K562 (cell line): ENCODE measurements at regions not wholly inside any gene's neighbourhood (a gene's known extent, or its start where the extent isn't known, plus 50 kb on each side); places are given as distances from the start of the nearest gene placed in this dataset.
"Not testable (repeated sequence)": the region's sequence is repeated elsewhere in the genome, so short reads cannot be mapped to it uniquely, and the experiment has no call there.

Experiments
- ATAC-seq: fragments of 200-7000 bp; cut with Tn5 transposase; 3 replicates; pipeline ENCODE4 v1.9.1; 2020; ENCODE audit warnings: moderate library complexity
- BruUV-seq: library from RNA; stranded (reverse); fragments of 400-500 nt; replicated peaks from 2 replicates; lab custom pipeline; 2021; lab: Mats Ljungman, UMichigan
- CTCF ChIA-PET: fragments of 300-600 bp; formaldehyde crosslinking; extraction: SDS; loops from one replicate; lab custom pipeline; 2021; ENCODE audit warnings: low intra/inter-chr PET ratio; lab: Yijun Ruan, JAX
- POLR2A ChIA-PET: fragments of 300-600, 350-650 bp; sonication (Branson Sonifier 250); formaldehyde crosslinking; extraction: SDS; loops from one replicate; lab custom pipeline; 2021; ENCODE audit warnings: antibody characterized with exemption, inconsistent platforms; lab: Yijun Ruan, JAX
- DNase-seq, 4 experiments: peaks; one replicate each; pipeline versions ENCODE4 v3.0.0 to v3.0.0-alpha.2; 2011 to 2018; ENCODE audit warnings: low spot score in 3 of 4, mixed read lengths in 3 of 4; ENCODE audit errors: extremely low read depth in 1 of 4
- FAIRE-seq: peaks from 2 replicates; lab custom pipeline; 2011; peaks lifted over from hg19 to GRCh38; lab: Jason Lieb, UNC
- H2AFZ ChIP-seq: 2 replicates; pipeline ENCODE4 v1.6.0; 2011; ENCODE audit warnings: low read depth, low read length, control low read depth, inconsistent platforms
- H3K27ac ChIP-seq: fragments of 200-600 bp; 3 replicates; pipeline ENCODE4 v1.8.0; 2011; ENCODE audit warnings: low read depth, mild to moderate bottlenecking, control low read depth, inconsistent platforms, low read length, moderate library complexity, mixed read lengths; ENCODE audit errors: extremely low read depth
- H3K27me3 ChIP-seq, 2 experiments: fragments of 300-600 bp in 1 of 2; 2 replicates in 1 of 2; 3 replicates in 1 of 2; pipeline versions ENCODE4 v1.6.0 to v1.8.0; 2011; ENCODE audit warnings: inconsistent platforms in 2 of 2, low read length in 2 of 2, mild to moderate bottlenecking in 1 of 2, mixed read lengths in 1 of 2, moderate library complexity in 1 of 2; ENCODE audit not compliant: control insufficient read depth in 2 of 2, insufficient read depth in 2 of 2
- H3K36me3 ChIP-seq: fragments of 300-600 bp; 3 replicates; pipeline ENCODE4 v1.8.0; 2011; ENCODE audit warnings: mild to moderate bottlenecking, low read length, inconsistent platforms; ENCODE audit not compliant: control insufficient read depth, insufficient read depth
- H3K4me1 ChIP-seq, 2 experiments: fragments of 200-600 bp in 1 of 2; replicated peaks in 1 of 2; 2 replicates in 1 of 2; 3 replicates in 1 of 2; pipeline versions ENCODE4 v1.5.1 to v1.8.0; 2011; ENCODE audit warnings: inconsistent platforms in 2 of 2, low read length in 2 of 2, mild to moderate bottlenecking in 1 of 2, mixed read lengths in 1 of 2, moderate library complexity in 1 of 2; ENCODE audit not compliant: control insufficient read depth in 2 of 2, insufficient read depth in 2 of 2
- H3K4me2 ChIP-seq: 2 replicates; pipeline ENCODE4 v1.6.1; 2011; ENCODE audit warnings: low read length, control low read depth, inconsistent platforms, mixed read lengths; ENCODE audit not compliant: insufficient read depth
- H3K4me3 ChIP-seq: fragments of 200-600 bp; sonication (generic), shearing (Covaris generic); 2 replicates; pipeline ENCODE4 v1.5.1; 2016; ENCODE audit warnings: control low read depth, inconsistent platforms
- H3K79me2 ChIP-seq: fragments of 200-600 bp; 3 replicates; pipeline ENCODE4 v1.8.0; 2011; ENCODE audit warnings: low read length, inconsistent platforms; ENCODE audit not compliant: control insufficient read depth, insufficient read depth
- H3K9ac ChIP-seq, 2 experiments: 2 replicates each; pipeline versions ENCODE4 v1.6.0 to v1.6.1; 2011; ENCODE audit warnings: low read depth in 2 of 2, low read length in 2 of 2, control low read depth in 1 of 2, inconsistent platforms in 1 of 2, mild to moderate bottlenecking in 1 of 2, mixed read lengths in 1 of 2; ENCODE audit not compliant: insufficient read depth in 1 of 2
- H3K9me1 ChIP-seq: one replicate; pipeline ENCODE4 v1.6.0; 2011; ENCODE audit warnings: inconsistent platforms, mild to moderate bottlenecking, low read length, moderate library complexity; ENCODE audit not compliant: control insufficient read depth, insufficient read depth
- H3K9me3 ChIP-seq: replicated peaks from 2 replicates; pipeline ENCODE4 v1.5.1; 2011; ENCODE audit warnings: low read depth, low read length, inconsistent platforms; ENCODE audit not compliant: control insufficient read depth, insufficient read depth
- H4K20me1 ChIP-seq: replicated peaks from 2 replicates; pipeline ENCODE4 v1.6.1; 2011; ENCODE audit warnings: low read length, inconsistent platforms, mixed read lengths; ENCODE audit not compliant: control insufficient read depth, insufficient read depth
- WGBS: fragments of 100-300 bp; shearing (Covaris generic); methylation state at CpG from one replicate; pipeline ENCODE4 v1.1.6; 2016; ENCODE audit warnings: low coverage, mixed read lengths; ENCODE audit not compliant: insufficient coverage; ENCODE audit errors: missing lambda C conversion rate; 5-methylcytosine and 5-hydroxymethylcytosine counted together
- in situ Hi-C: fragments of 300-500 bp; cut with MboI; formaldehyde crosslinking; loops from 4 replicates; pipeline ENCODE4 v1.15.0; 2018; ENCODE audit warnings: inconsistent platforms, mixed read lengths
- intact Hi-C: fragments of 100-400 bp; cut with micrococcal nuclease; formaldehyde crosslinking; loops from 2 replicates; pipeline ENCODE4 v1.14.2; 2022
- TF ChIP-seq, protein P1 (sequence below), 3 experiments: fragments of 200-800 bp in 1 of 3; fragments of 250-450 bp in 1 of 3; fragments of 450-650 bp in 1 of 3; sonication (Bioruptor Pico) in 1 of 3; sonication (Bioruptor generic) in 1 of 3; formaldehyde crosslinking in 1 of 3; IDR thresholded peaks; 2 replicates each; pipeline versions ENCODE4 v1.6.1 to v1.8.0; 2016 to 2022; ENCODE audit warnings: mild to moderate bottlenecking in 2 of 3, missing genetic modification characterization in 2 of 3, missing compliant biosample characterization in 1 of 3, moderate library complexity in 1 of 3

DNA sequence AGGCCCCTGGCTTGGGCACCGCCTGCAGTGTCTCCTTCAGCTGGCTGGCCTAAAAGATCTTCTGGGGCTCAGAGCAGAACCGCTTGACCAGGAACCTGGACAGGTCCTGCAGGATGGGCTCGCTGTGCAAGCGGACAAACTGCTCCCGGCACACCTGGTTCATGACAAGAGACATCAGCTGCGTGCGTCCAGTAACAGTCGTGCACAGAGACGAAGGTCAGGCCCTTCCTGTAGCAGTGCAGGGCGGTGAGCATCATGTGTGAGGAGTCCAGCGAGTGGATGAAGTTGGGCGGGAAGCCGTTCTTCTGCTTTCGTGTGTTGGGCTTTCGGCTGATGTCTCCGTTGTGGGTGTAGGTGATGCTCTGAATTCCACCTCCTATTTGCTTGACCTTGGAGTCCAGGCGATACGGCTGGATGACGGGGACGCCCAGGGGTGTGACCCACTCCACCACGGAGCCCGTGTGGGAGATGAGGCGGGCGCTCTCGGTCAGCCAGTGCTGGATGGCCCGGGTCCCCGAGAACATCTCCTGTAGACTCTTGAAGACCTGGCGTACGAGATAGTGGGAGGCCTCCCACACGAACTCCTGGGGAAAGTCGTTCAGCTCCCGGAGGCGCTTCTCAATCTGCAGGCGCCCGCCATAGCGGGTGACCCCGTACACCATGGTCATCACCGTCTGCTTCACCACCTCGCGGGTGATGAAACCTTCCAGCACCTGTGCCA is 72.1 kb upstream of the MED13 start:
- H3K4me1 ChIP-seq, in situ Hi-C loops, H2AFZ ChIP-seq, H3K9me1 ChIP-seq, H3K36me3 ChIP-seq, CTCF ChIA-PET, BruUV-seq, POLR2A ChIA-PET, DNase-seq, intact Hi-C loops, H3K4me2 ChIP-seq, H4K20me1 ChIP-seq, H3K79me2 ChIP-seq, H3K27me3 ChIP-seq, ATAC-seq, H3K4me3 ChIP-seq, FAIRE-seq, H3K27ac ChIP-seq, H3K9me3 ChIP-seq, H3K9ac ChIP-seq: not testable (repeated sequence)
- WGBS = 90% methylated on average over 31 of the region's 40 CpGs
- TF ChIP-seq, protein P1, sequence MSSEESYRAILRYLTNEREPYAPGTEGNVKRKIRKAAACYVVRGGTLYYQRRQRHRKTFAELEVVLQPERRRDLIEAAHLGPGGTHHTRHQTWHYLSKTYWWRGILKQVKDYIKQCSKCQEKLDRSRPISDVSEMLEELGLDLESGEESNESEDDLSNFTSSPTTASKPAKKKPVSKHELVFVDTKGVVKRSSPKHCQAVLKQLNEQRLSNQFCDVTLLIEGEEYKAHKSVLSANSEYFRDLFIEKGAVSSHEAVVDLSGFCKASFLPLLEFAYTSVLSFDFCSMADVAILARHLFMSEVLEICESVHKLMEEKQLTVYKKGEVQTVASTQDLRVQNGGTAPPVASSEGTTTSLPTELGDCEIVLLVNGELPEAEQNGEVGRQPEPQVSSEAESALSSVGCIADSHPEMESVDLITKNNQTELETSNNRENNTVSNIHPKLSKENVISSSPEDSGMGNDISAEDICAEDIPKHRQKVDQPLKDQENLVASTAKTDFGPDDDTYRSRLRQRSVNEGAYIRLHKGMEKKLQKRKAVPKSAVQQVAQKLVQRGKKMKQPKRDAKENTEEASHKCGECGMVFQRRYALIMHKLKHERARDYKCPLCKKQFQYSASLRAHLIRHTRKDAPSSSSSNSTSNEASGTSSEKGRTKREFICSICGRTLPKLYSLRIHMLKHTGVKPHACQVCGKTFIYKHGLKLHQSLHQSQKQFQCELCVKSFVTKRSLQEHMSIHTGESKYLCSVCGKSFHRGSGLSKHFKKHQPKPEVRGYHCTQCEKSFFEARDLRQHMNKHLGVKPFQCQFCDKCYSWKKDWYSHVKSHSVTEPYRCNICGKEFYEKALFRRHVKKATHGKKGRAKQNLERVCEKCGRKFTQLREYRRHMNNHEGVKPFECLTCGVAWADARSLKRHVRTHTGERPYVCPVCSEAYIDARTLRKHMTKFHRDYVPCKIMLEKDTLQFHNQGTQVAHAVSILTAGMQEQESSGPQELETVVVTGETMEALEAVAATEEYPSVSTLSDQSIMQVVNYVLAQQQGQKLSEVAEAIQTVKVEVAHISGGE (CRISPR knock-in tag; IDR thresholded peaks at IDR 0.05) = peak in 1 of 3 experiments; percentile 89; a peak in 2 of 6 replicates
